ENCODE measurements at regions not wholly inside any gene's neighbourhood (a gene's known extent, or its start where the extent isn't known, plus 50 kb on each side); places are given as distances from the start of the nearest gene placed in this dataset.

- Histone ChIP-seq H3K4me1 (replicated peaks in 1 of 4; ENCODE audit: control insufficient read depth in 3 of 4, insufficient read depth in 4 of 4, low read length in 3 of 4) (no peaks in the 10 kb centered on the region), H3K27ac (ENCODE audit: low read depth, low read length) (no peak overlapping the region), H3K18ac (ENCODE audit: extremely low read depth, low read length) (no peak overlapping the region), H4K91ac (replicated peaks; ENCODE audit: insufficient read length, low read length) (no peak overlapping the region), H3K27me3 (replicated peaks in 1 of 4; ENCODE audit: control insufficient read depth in 3 of 4, extremely low read depth in 1 of 4, insufficient read depth in 3 of 4, low read length in 3 of 4) (no peaks in the 10 kb centered on the region), H3K36me3 (ENCODE audit: control insufficient read depth in 2 of 4, insufficient read depth in 4 of 4, low read length in 3 of 4) (no peaks in the 10 kb centered on the region; a peak in 1 of 8 replicates), H3K4ac (replicated peaks; ENCODE audit: insufficient read length, low read depth, low read length) (no peak overlapping the region), H4K5ac (ENCODE audit: insufficient read length, low read depth, low read length) (no peak overlapping the region), H3K4me2 (ENCODE audit: insufficient read depth in 1 of 2, low read depth in 2 of 2, low read length in 2 of 2) (no peak overlapping the region), H2BK120ac (replicated peaks; ENCODE audit: low read depth, low read length) (no peak overlapping the region), H2BK5ac (ENCODE audit: low read depth, low read length) (no peak overlapping the region), H3K9ac (replicated peaks in 1 of 4; ENCODE audit: extremely low read depth in 1 of 4, low read depth in 3 of 4, low read length in 3 of 4) (no peak overlapping the region), H3K14ac (ENCODE audit: insufficient read length) (no peak overlapping the region), H3K79me2 (ENCODE audit: control insufficient read depth in 1 of 2, insufficient read depth in 2 of 2, low read length in 2 of 2) (peaks cover 0 to 7% of the 10 kb centered on the region in 2 experiments; a peak in 1 of 4 replicates), H3K4me3 (ENCODE audit: extremely low read depth in 1 of 4, insufficient read depth in 2 of 4, low read depth in 3 of 4, low read length in 4 of 4) (no peak overlapping the region), H2BK20ac (ENCODE audit: low read length) (no peak overlapping the region), H2AK5ac (ENCODE audit: low read depth, low read length) (no peak overlapping the region), H3K56ac (replicated peaks; ENCODE audit: insufficient read length, low read depth, low read length) (no peak overlapping the region), H3K23me2 (ENCODE audit: low read depth, low read length) (peaks cover 9% of the 10 kb centered on the region; the same call in 1 of the 2 replicates), H4K8ac (ENCODE audit: extremely low read depth, insufficient read depth, low read length) (no peak overlapping the region), H3K23ac (ENCODE audit: insufficient read length) (no peak overlapping the region), H2BK15ac (ENCODE audit: low read length) (no peak overlapping the region), H2AFZ (ENCODE audit: low read length) (no peak overlapping the region), H3K9me3 (ENCODE audit: insufficient read depth in 2 of 2, low read depth in 1 of 2, low read length in 1 of 2) (no peaks in the 10 kb centered on the region), H4K20me1 (replicated peaks in 1 of 2; ENCODE audit: control insufficient read depth in 1 of 2, insufficient read depth in 2 of 2, low read length in 2 of 2) (peaks cover 0 to 8% of the 10 kb centered on the region in 2 experiments), H2BK12ac (ENCODE audit: low read depth, low read length) (no peak overlapping the region), H3K79me1 (ENCODE audit: low read depth, low read length) (0 out of 2 replicates have a peak, but pooled peaks cover 3% of the 10 kb centered on the region)
- no peak for TF ChIP-seq MAX (IDR thresholded peaks at IDR 0.05)
- no peak for TF ChIP-seq GABPA (IDR thresholded peaks at IDR 0.05; ENCODE audit: borderline replicate concordance, insufficient read depth, low read length)
- TF ChIP-seq CHD1 (IDR thresholded peaks at IDR 0.05; ENCODE audit: low read depth, low read length), result no peak
- TF ChIP-seq MAFK (IDR thresholded peaks at IDR 0.05; ENCODE audit: low read depth, low read length), result no peak
- FAIRE-seq (no peak), DNase-seq (ENCODE audit: low read depth in 1 of 2, low spot score in 2 of 2) (no peak)
- WGBS, 2 experiments (ENCODE audit: extremely low coverage in 1 of 2, insufficient coverage in 1 of 2, insufficient read length in 1 of 2, insufficient replicate concordance in 2 of 2, low coverage in 1 of 2, low lambda C conversion rate in 2 of 2, missing lambda C conversion rate in 1 of 2), result 93% methylated on average over 5 of the region's 5 CpGs; no CpG with 5 or more reads in 1 of the 2 experiments
- ChIA-PET CTCF (ENCODE audit: partially characterized antibody) (interaction anchor here (1.0 kb wide), 1 partner anchor 10 kb away, joined by 3 read pairs; no protein-coding TSS in a partner anchor), POLR2A (ENCODE audit: partially characterized antibody) (interaction anchor here (0.7 kb wide), 1 partner anchor 8 kb away, joined by 5 read pairs; no protein-coding TSS in a partner anchor)
Measured at GRCh38 chr20:11364736-11365135, 553.0 kb upstream of the BTBD3 start.

Data from H1 (cell line).